Ovary (tissue), 3 donors: ENCODE measurements at regions not wholly inside any gene's neighbourhood (a gene's known extent, or its start where the extent isn't known, plus 50 kb on each side); places are given as distances from the start of the nearest gene placed in this dataset.

Experiments
- EP300 ChIP-seq: sonication (generic); formaldehyde crosslinking; IDR thresholded peaks from one replicate; pipeline ENCODE4 v1.6.1; 2017; ENCODE audit warnings: antibody characterized with exemption
- POLR2A ChIP-seq: fragments of 450-650 bp; IDR thresholded peaks from one replicate; pipeline ENCODE4 v1.6.1; 2017; ENCODE audit warnings: antibody characterized with exemption, mild to moderate bottlenecking, moderate library complexity
- TF ChIP-seq, protein P1 (sequence below), 3 donors: fragments of 450-650 bp in 2 of 3; fragments of 200-600 bp in 1 of 3; IDR thresholded peaks; one replicate each; pipeline versions ENCODE4 v1.5.1 to v1.8.0; 2016 to 2022; ENCODE audit warnings: antibody characterized with exemption in 3 of 3, mild to moderate bottlenecking in 1 of 3
- donor health status: DM: no; HTN: no; CAD: no.

DNA sequence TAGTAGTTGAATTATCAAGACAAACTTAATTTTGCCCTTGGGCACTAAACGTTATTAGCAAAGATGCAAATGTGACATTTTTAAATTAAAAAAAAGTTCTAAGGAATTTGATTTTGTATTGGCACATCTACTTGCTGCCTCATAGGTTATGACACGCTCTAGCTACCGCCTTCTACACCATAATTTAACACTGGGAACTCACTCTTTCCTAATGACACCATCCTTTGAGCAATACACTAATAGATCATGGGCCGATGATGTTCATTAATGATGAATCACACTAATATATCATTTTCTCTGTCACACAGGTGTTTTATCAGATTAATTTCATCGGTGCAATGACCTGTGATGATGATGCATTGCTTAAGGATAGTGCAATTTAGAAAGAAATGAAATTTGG, 528.8 kb upstream of the PCDH9 start:
- TF ChIP-seq EP300 = no peak
- TF ChIP-seq, protein P1, sequence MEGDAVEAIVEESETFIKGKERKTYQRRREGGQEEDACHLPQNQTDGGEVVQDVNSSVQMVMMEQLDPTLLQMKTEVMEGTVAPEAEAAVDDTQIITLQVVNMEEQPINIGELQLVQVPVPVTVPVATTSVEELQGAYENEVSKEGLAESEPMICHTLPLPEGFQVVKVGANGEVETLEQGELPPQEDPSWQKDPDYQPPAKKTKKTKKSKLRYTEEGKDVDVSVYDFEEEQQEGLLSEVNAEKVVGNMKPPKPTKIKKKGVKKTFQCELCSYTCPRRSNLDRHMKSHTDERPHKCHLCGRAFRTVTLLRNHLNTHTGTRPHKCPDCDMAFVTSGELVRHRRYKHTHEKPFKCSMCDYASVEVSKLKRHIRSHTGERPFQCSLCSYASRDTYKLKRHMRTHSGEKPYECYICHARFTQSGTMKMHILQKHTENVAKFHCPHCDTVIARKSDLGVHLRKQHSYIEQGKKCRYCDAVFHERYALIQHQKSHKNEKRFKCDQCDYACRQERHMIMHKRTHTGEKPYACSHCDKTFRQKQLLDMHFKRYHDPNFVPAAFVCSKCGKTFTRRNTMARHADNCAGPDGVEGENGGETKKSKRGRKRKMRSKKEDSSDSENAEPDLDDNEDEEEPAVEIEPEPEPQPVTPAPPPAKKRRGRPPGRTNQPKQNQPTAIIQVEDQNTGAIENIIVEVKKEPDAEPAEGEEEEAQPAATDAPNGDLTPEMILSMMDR (IDR thresholded peaks at IDR 0.05) = no peak
- TF ChIP-seq POLR2A = no peak
